Kidney epithelial cell (primary cell): ENCODE measurements at regions not wholly inside any gene's neighbourhood (a gene's known extent, or its start where the extent isn't known, plus 50 kb on each side); places are given as distances from the start of the nearest gene placed in this dataset.

Source experiments
- DNase-seq: peaks from one replicate; pipeline ENCODE4 v3.0.0-alpha.2; 2010; ENCODE audit warnings: low read depth
- H3K27me3 ChIP-seq: 2 replicates; pipeline ENCODE4 v1.6.0; 2011; ENCODE audit warnings: low read length; ENCODE audit not compliant: control insufficient read depth, insufficient read depth
- H3K36me3 ChIP-seq: 2 replicates; pipeline ENCODE4 v1.5.1; 2011; ENCODE audit warnings: low read length; ENCODE audit not compliant: control insufficient read depth, insufficient read depth
- H3K4me3 ChIP-seq: 2 replicates; pipeline ENCODE4 v1.5.1; 2011; ENCODE audit warnings: low read depth, mild to moderate bottlenecking, control low read depth, low read length
- TF ChIP-seq, protein P1 (sequence below): IDR thresholded peaks from 2 replicates; pipeline ENCODE4 v1.5.1; 2011; ENCODE audit warnings: mild to moderate bottlenecking, moderate library complexity, low read length, control low read depth, inconsistent platforms; ENCODE audit not compliant: insufficient read depth, poor library complexity, severe bottlenecking

GRCh38 chr1:232382671-232383070 is 247.3 kb downstream of the SIPA1L2 start:
- TF ChIP-seq, protein P1, sequence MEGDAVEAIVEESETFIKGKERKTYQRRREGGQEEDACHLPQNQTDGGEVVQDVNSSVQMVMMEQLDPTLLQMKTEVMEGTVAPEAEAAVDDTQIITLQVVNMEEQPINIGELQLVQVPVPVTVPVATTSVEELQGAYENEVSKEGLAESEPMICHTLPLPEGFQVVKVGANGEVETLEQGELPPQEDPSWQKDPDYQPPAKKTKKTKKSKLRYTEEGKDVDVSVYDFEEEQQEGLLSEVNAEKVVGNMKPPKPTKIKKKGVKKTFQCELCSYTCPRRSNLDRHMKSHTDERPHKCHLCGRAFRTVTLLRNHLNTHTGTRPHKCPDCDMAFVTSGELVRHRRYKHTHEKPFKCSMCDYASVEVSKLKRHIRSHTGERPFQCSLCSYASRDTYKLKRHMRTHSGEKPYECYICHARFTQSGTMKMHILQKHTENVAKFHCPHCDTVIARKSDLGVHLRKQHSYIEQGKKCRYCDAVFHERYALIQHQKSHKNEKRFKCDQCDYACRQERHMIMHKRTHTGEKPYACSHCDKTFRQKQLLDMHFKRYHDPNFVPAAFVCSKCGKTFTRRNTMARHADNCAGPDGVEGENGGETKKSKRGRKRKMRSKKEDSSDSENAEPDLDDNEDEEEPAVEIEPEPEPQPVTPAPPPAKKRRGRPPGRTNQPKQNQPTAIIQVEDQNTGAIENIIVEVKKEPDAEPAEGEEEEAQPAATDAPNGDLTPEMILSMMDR, result no peak
- no peaks in the 10 kb centered on the region for H3K36me3 ChIP-seq
- DNase-seq, result no peak
- H3K4me3 ChIP-seq, result no peak overlapping the region
- no peaks in the 10 kb centered on the region for H3K27me3 ChIP-seq

GRCh38 chr1:232381394-232382100 is 248.4 kb downstream of the SIPA1L2 start:
- DNase-seq, result no peak
- Histone ChIP-seq H3K36me3 (no peaks in the 10 kb centered on the region), H3K4me3 (no peak overlapping the region), H3K27me3 (no peaks in the 10 kb centered on the region)
- TF ChIP-seq, protein P1, result no peak

DNA sequence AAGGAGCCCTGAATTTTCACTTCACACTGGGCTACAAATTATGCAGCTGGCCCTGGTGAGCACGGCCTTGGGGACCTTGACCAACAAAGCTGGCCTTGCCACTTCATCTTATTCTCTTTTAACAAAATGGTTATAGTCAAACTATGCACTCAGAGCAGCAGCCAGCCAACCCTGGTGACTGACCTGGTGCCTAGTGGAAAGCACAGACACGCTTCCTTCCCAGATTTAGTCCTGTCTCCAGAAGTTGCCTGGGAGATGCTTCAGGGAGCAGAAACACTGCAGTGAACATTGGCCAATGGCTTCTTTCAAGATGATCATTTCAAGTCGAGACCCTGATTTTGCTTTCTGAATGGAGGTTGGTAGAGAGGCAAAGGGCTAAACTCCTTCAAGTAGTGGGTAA is 249.3 kb downstream of the SIPA1L2 start:
- Histone ChIP-seq H3K4me3 (no peak overlapping the region), H3K27me3 (no peaks in the 10 kb centered on the region), H3K36me3 (no peaks in the 10 kb centered on the region)
- DNase-seq, result no peak
- TF ChIP-seq, protein P1, result no peak

DNA sequence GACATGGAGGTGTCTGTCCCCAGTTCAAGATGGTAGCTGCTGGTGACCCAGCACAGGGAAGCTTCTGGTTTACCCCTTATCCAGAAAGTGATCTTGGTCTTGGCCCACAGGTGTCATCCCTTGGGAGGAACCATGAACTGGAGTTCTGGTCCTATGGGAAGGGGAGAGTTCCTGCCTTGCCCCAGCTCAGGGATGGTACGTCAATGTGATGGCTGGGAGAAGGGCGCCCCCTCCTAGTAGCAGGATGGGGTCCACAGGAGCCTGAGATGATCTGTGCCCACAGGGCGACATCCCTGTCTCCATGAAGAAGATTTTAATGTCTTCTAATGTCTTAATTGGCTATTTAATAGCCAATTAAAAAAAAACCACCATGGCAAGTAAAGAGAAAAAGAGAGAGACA is 249.8 kb downstream of the SIPA1L2 start:
- TF ChIP-seq, protein P1, result no peak
- no peak for DNase-seq
- no peaks in the 10 kb centered on the region for H3K27me3 ChIP-seq
- no peaks in the 10 kb centered on the region for H3K36me3 ChIP-seq
- no peak overlapping the region for H3K4me3 ChIP-seq

GRCh38 chr1:232379063-232379434 is 250.9 kb downstream of the SIPA1L2 start:
- DNase-seq, result no peak
- no peaks in the 10 kb centered on the region for H3K27me3 ChIP-seq
- no peak overlapping the region for H3K4me3 ChIP-seq
- H3K36me3 ChIP-seq, result no peaks in the 10 kb centered on the region
- TF ChIP-seq, protein P1, result no peak

- H3K27me3 ChIP-seq, result no peaks in the 10 kb centered on the region
- H3K36me3 ChIP-seq, result no peaks in the 10 kb centered on the region
- TF ChIP-seq, protein P1, result no peak
- no peak for DNase-seq
- H3K4me3 ChIP-seq, result no peak overlapping the region
These were observed 251.5 kb downstream of the SIPA1L2 start for GRCh38 chr1:232378266-232379062.
